AG10803 (cell line): ENCODE measurements at regions not wholly inside any gene's neighbourhood (a gene's known extent, or its start where the extent isn't known, plus 50 kb on each side); places are given as distances from the start of the nearest gene placed in this dataset.
"Not testable (repeated sequence)": the region's sequence is repeated elsewhere in the genome, so short reads cannot be mapped to it uniquely, and the experiment has no call there.

ENCODE experiments used
- DNase-seq: peaks from one replicate; pipeline ENCODE4 v3.0.0; 2010; ENCODE audit warnings: low read depth
- H3K4me3 ChIP-seq: 2 replicates; pipeline ENCODE4 v1.5.1; 2011; ENCODE audit warnings: mild to moderate bottlenecking, low read length, control low read depth
- TF ChIP-seq, protein P1 (sequence below): conservative IDR thresholded peaks from 2 replicates; pipeline ENCODE4 v1.5.1; 2011; ENCODE audit warnings: mild to moderate bottlenecking, low read length, control low read depth, inconsistent platforms

DNA sequence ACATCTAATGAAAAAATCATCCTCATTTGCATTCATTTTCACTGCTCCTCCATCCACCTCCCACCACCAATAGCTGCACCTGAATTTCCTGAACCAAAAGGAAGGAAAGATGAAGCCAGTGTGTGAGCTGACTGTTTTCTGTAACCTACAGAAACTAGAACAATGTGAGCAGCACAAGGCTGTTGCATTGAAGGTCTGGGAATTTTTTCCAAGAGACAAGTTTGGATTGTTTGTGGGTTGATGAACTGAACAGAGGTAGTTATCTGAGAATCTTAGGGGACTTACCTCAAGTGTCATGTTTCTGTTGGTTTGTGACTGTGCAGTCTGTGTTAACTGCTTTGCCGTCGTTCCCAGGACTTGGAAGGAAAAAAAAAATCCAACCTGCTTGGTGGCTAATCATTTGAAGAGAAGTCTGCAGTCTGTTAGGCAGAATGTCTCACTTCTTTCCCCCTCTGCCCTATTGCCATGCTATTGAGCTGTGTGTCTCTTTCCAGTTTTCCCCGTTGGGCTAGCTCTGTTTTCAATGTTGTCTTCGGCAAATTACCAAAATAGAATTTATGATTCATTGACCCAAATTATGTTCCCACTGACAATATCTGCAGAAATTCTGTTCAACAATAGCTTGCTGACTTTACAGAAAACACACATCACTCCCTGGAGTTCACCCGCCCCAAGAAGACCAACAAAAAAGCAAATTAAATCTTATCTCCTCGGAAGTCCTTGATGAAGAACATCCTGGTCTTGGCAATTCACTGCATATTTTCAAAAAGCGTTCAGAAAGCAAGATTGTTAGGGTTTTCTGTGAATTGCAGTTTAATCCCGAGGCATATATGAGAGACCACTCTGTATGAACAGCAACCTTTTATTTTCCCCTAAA is 76.0 kb downstream of the SC5D start:
- TF ChIP-seq, protein P1, sequence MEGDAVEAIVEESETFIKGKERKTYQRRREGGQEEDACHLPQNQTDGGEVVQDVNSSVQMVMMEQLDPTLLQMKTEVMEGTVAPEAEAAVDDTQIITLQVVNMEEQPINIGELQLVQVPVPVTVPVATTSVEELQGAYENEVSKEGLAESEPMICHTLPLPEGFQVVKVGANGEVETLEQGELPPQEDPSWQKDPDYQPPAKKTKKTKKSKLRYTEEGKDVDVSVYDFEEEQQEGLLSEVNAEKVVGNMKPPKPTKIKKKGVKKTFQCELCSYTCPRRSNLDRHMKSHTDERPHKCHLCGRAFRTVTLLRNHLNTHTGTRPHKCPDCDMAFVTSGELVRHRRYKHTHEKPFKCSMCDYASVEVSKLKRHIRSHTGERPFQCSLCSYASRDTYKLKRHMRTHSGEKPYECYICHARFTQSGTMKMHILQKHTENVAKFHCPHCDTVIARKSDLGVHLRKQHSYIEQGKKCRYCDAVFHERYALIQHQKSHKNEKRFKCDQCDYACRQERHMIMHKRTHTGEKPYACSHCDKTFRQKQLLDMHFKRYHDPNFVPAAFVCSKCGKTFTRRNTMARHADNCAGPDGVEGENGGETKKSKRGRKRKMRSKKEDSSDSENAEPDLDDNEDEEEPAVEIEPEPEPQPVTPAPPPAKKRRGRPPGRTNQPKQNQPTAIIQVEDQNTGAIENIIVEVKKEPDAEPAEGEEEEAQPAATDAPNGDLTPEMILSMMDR: no peak
- no peak overlapping the region for H3K4me3 ChIP-seq
- DNase-seq: no peak

DNA sequence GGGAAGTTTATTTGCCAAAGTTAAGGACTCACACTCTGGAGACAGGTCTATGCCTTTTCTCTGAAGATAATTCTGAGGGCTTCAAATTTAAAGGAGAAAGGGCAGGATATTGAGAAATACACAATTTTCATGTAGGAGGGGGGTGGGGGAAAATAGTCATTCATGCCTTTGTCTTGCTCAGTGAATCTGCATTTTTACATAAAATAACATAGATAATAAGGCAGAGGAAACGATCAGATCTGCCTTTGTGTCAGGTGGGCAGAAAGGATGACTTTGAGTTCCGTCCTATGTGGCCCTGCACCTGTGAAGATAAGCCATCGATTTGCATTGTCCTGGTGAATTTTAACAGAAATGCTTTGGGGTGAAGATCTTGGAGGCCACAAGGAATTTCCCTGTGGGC is 76.8 kb downstream of the SC5D start:
- TF ChIP-seq, protein P1: no peak
- DNase-seq: no peak
- H3K4me3 ChIP-seq: no peak overlapping the region

DNA sequence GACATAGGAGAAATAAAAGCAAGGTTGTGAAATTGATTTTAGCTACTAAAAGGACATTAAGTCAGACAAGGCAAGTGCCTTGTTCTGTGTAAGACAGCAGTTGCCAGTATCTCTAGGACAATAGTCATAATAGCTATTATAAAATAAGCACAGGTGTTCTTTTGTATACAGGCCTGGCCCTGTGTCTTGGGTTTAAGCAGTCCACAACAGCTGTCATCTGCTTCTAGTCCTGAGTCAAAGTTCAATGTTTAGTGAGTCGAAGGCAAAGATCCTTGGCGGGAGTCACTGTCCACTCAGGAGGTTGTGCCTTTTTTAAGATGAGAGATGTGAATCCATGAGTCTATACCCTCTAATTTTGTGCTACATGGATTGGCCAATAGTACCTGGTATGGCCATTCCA is 79.5 kb downstream of the SC5D start:
- TF ChIP-seq, protein P1: no peak
- H3K4me3 ChIP-seq: no peak overlapping the region
- DNase-seq: no peak

DNA sequence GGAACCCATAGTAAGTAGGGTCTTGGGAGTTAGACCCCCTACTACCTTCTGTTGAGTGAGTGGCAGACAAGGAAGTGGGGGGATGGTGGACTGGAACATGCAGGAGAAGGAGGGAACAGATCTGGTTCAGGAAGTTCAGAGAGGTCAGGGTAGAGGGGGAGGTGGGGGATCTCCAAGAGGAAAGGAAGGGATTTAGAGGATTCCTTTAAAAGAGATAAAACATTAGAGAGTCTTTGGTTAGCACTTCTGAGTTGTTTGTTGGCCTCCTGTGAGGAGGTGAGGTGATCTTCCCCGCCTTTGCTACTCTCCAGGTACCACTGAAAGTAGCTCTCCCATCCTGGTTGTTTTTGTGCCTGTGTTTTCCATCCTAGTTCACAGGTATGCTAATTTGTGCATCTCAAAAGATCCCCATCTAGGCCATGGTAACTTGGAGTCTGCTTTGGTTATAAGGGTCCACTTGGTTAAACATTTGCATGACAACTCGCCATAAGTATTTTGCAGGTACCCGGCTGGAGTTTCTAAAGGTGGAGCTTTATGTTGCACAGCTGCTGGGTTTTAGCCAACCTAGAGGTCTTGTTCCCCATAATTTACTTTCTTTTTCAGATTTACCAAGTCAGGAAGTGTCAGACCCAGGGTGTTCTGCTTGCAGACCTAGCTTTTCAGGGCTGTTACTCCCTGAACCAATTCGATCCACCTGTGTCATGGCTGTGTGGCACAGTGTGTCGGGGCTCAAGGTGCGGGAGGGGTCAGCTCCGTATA is 79.3 kb upstream of the SORL1 start:
- TF ChIP-seq, protein P1: no peak
- no peak for DNase-seq
- no peak overlapping the region for H3K4me3 ChIP-seq

DNA sequence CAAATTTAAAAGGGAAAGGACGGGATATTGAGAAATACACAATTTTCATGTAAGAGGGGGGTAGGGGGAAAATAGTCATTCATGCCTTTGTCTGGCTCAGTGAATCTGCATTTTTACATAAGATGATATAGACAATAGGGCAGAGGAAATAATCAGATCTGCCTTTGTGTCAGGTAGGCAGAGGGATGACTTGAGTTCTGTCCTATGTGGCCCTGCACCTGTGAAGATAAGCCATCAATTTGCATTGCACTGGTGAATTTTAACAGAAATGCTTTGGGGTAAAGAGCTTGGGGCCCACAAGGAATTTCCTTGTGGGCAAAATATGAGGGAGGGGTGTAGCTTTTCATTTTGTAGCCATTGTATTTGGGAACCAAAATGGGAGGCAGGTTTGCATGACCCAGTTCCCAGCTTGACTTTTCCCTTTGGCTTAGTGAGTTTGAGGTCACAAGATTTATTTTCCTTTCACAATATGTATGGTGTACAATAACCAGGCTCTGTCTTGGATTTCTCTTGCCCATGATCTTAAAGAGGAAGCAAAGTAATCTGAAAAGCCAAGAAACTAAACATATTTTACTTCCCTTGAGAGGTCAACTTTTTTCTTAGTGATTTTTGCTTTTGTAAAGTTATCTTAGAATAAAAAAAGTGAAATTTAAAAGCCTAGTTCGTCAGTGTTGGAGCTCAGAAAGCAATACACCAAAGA is 77.7 kb upstream of the SORL1 start:
- no peak for DNase-seq
- H3K4me3 ChIP-seq: no peak overlapping the region
- TF ChIP-seq, protein P1: no peak

DNA sequence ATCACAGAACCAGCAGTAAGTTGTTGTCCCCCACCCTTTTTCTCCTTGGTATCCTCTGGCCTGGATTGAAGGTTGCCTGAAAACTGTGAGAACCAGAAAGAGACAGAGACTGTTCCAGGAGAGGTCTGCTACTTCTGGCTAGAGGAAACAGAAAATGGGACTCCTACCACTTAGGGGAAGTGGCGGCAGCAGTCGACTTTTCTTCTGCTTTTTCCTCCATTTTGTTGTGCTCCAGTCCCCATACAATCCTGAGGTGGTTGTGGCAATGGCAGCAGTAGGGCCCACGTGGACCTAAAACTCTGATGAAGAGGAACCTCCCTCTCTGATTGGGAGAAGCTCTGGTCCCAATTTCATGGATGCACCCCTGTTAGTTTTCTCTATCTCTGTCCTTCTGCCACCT is 76.0 kb upstream of the SORL1 start:
- TF ChIP-seq, protein P1: no peak
- DNase-seq: no peak
- H3K4me3 ChIP-seq: no peak overlapping the region

DNA sequence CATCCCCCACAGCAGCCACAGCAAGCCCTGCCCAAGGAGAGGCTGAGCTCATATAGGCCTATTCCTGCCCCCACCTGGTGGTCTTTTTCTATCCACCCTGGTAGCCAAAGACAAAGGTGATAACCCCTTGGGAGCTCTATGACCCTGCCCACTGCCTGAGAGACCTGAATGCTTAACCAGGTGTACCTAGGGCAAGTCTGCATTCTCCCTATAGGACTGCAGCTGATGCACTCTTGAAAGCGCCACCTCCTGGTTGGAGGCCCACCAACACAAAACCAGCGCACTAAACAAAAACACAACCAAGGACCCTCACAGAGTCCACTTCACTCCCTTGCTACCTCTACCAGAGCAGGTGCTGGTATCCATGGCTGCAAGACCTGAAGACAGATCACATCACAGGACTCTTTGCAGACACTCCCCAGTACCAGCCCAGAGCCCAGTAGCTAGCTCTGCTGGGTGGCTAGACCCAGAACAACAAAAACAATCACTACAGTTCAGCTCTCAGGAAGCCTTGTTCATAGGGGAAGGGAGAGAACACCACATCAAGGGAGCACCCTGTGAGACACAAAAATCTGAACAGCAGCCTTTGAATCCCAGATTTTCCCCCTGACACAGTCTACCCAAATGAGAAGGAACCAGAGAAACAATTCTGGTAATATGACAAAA is 72.8 kb upstream of the SORL1 start:
- not testable (repeated sequence) for H3K4me3 ChIP-seq, DNase-seq
